ENCODE measurements at regions not wholly inside any gene's neighbourhood (a gene's known extent, or its start where the extent isn't known, plus 50 kb on each side); places are given as distances from the start of the nearest gene placed in this dataset.

- Histone ChIP-seq H3K9me3 (ENCODE audit: low read length) (no peaks in the 10 kb centered on the region), H3K4me3 (ENCODE audit: low read depth, low read length, poor library complexity, severe bottlenecking) (no peak overlapping the region), H3K4me1 (ENCODE audit: insufficient read depth, low read length, poor library complexity, severe bottlenecking) (no peaks in the 10 kb centered on the region), H3K36me3 (ENCODE audit: insufficient read depth, low read length) (no peaks in the 10 kb centered on the region), H3K79me2 (ENCODE audit: insufficient read depth, low read depth, low read length) (no peaks in the 10 kb centered on the region), H3K9me2 (ENCODE audit: insufficient read depth, low read length) (no peaks in the 10 kb centered on the region), H3K27ac (ENCODE audit: low read depth, low read length, poor library complexity, severe bottlenecking) (no peak overlapping the region), H3K4me2 (ENCODE audit: low read length) (no peak overlapping the region), H2AFZ (ENCODE audit: low read length) (no peak overlapping the region), H4K20me1 (ENCODE audit: insufficient read depth, low read length) (no peaks in the 10 kb centered on the region)
- TF ChIP-seq EZH2phosphoT487 (IDR thresholded peaks at IDR 0.05; ENCODE audit: borderline replicate concordance, low read depth, low read length), result no peak
- TF ChIP-seq, protein P1, sequence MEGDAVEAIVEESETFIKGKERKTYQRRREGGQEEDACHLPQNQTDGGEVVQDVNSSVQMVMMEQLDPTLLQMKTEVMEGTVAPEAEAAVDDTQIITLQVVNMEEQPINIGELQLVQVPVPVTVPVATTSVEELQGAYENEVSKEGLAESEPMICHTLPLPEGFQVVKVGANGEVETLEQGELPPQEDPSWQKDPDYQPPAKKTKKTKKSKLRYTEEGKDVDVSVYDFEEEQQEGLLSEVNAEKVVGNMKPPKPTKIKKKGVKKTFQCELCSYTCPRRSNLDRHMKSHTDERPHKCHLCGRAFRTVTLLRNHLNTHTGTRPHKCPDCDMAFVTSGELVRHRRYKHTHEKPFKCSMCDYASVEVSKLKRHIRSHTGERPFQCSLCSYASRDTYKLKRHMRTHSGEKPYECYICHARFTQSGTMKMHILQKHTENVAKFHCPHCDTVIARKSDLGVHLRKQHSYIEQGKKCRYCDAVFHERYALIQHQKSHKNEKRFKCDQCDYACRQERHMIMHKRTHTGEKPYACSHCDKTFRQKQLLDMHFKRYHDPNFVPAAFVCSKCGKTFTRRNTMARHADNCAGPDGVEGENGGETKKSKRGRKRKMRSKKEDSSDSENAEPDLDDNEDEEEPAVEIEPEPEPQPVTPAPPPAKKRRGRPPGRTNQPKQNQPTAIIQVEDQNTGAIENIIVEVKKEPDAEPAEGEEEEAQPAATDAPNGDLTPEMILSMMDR (conservative IDR thresholded peaks at IDR 0.05; ENCODE audit: low read length), result no peak
- ChIA-PET CTCF (ENCODE audit: unreplicated experiment) (no interaction called here), POLR2A (interaction anchor here (0.6 kb wide), 1 partner anchor 164 kb away, joined by 5 read pairs; no protein-coding TSS in a partner anchor)
- no peak for DNase-seq (ENCODE audit: low spot score)
- intact Hi-C loops (cut with micrococcal nuclease; ENCODE audit: unreplicated experiment), result no loop called here
- BruUV-seq (replicated peaks), result no TSS peak
Measured at GRCh38 chr10:89924261-89924660, 222.9 kb downstream of the KIF20B start.

GRCh38 chr10:89926736-89927135, 225.3 kb downstream of the KIF20B start:
- H3K9me2 ChIP-seq (ENCODE audit: insufficient read depth, low read length), result no peaks in the 10 kb centered on the region
- CTCF ChIA-PET (ENCODE audit: unreplicated experiment), result no interaction called here
- DNase-seq (ENCODE audit: low spot score), result no peak
- no peaks in the 10 kb centered on the region for H3K4me1 ChIP-seq (ENCODE audit: insufficient read depth, low read length, poor library complexity, severe bottlenecking)
- no peak overlapping the region for H3K4me3 ChIP-seq (ENCODE audit: low read depth, low read length, poor library complexity, severe bottlenecking)
- no peaks in the 10 kb centered on the region for H3K9me3 ChIP-seq (ENCODE audit: low read length)
- H3K4me2 ChIP-seq (ENCODE audit: low read length), result no peak overlapping the region
- intact Hi-C loops (cut with micrococcal nuclease; ENCODE audit: unreplicated experiment), result no loop called here
- H4K20me1 ChIP-seq (ENCODE audit: insufficient read depth, low read length), result no peaks in the 10 kb centered on the region
- TF ChIP-seq, protein P1 (conservative IDR thresholded peaks at IDR 0.05; ENCODE audit: low read length), result no peak
- no peak for TF ChIP-seq EZH2phosphoT487 (IDR thresholded peaks at IDR 0.05; ENCODE audit: borderline replicate concordance, low read depth, low read length)
- H3K36me3 ChIP-seq (ENCODE audit: insufficient read depth, low read length), result no peaks in the 10 kb centered on the region
- no peak overlapping the region for H3K27ac ChIP-seq (ENCODE audit: low read depth, low read length, poor library complexity, severe bottlenecking)
- POLR2A ChIA-PET, result no interaction called here
- no TSS peak for BruUV-seq (replicated peaks)
- no peak overlapping the region for H2AFZ ChIP-seq (ENCODE audit: low read length)
- no peaks in the 10 kb centered on the region for H3K79me2 ChIP-seq (ENCODE audit: insufficient read depth, low read depth, low read length)

- Histone ChIP-seq H3K9me2 (ENCODE audit: insufficient read depth, low read length) (no peaks in the 10 kb centered on the region), H3K9me3 (ENCODE audit: low read length) (no peaks in the 10 kb centered on the region), H3K4me1 (ENCODE audit: insufficient read depth, low read length, poor library complexity, severe bottlenecking) (no peaks in the 10 kb centered on the region), H4K20me1 (ENCODE audit: insufficient read depth, low read length) (no peaks in the 10 kb centered on the region), H3K36me3 (ENCODE audit: insufficient read depth, low read length) (no peaks in the 10 kb centered on the region), H3K27ac (ENCODE audit: low read depth, low read length, poor library complexity, severe bottlenecking) (no peak overlapping the region), H2AFZ (ENCODE audit: low read length) (no peak overlapping the region), H3K4me2 (ENCODE audit: low read length) (no peak overlapping the region), H3K4me3 (ENCODE audit: low read depth, low read length, poor library complexity, severe bottlenecking) (no peak overlapping the region), H3K79me2 (ENCODE audit: insufficient read depth, low read depth, low read length) (no peaks in the 10 kb centered on the region)
- TF ChIP-seq, protein P1 (conservative IDR thresholded peaks at IDR 0.05; ENCODE audit: low read length), result no peak
- no peak for TF ChIP-seq EZH2phosphoT487 (IDR thresholded peaks at IDR 0.05; ENCODE audit: borderline replicate concordance, low read depth, low read length)
- POLR2A ChIA-PET, result interaction anchor here (1.1 kb wide), 1 partner anchor 13 kb away, joined by 3 read pairs; no protein-coding TSS in a partner anchor
- CTCF ChIA-PET (ENCODE audit: unreplicated experiment), result no interaction called here
- no TSS peak for BruUV-seq (replicated peaks)
- intact Hi-C loops (cut with micrococcal nuclease; ENCODE audit: unreplicated experiment), result no loop called here
- no peak for DNase-seq (ENCODE audit: low spot score)
Measured at GRCh38 chr10:89929282-89930026, 228.1 kb downstream of the KIF20B start.

Data from OCI-LY7 (cell line).